Astrocyte (in vitro differentiated cells and primary cell): ENCODE measurements at regions not wholly inside any gene's neighbourhood (a gene's known extent, or its start where the extent isn't known, plus 50 kb on each side); places are given as distances from the start of the nearest gene placed in this dataset.

Experiments used
- EZH2 ChIP-seq: IDR thresholded peaks from 2 replicates; pipeline ENCODE4 v1.6.1; 2012; ENCODE audit warnings: mild to moderate bottlenecking, low read length, inconsistent platforms; ENCODE audit not compliant: insufficient read depth
- TF ChIP-seq, protein P1 (sequence below): IDR thresholded peaks from 2 replicates; pipeline ENCODE4 v1.5.1; 2011; ENCODE audit warnings: low read depth, mild to moderate bottlenecking, inconsistent platforms, low read length, moderate library complexity; ENCODE audit not compliant: insufficient read depth

DNA sequence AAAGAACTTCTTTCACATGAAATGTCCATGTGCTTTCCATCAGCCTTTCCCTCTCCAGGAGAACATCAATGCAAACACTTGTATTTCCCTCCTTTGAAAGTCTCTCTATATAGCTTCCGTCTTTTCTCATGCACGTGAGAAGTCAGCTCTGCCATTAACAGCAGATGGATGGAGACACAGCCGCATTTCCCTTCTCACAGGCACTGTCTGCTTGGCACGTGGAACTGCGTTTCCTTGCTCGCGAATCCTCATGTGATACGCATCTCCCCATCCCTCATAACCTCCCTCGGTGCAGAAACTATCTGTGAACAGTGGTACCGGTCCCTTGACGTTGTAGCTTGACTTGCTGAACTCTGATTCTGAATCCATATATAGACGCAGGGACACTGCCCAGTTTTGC is 717.0 kb upstream of the RBFOX1 start:
- TF ChIP-seq, protein P1, sequence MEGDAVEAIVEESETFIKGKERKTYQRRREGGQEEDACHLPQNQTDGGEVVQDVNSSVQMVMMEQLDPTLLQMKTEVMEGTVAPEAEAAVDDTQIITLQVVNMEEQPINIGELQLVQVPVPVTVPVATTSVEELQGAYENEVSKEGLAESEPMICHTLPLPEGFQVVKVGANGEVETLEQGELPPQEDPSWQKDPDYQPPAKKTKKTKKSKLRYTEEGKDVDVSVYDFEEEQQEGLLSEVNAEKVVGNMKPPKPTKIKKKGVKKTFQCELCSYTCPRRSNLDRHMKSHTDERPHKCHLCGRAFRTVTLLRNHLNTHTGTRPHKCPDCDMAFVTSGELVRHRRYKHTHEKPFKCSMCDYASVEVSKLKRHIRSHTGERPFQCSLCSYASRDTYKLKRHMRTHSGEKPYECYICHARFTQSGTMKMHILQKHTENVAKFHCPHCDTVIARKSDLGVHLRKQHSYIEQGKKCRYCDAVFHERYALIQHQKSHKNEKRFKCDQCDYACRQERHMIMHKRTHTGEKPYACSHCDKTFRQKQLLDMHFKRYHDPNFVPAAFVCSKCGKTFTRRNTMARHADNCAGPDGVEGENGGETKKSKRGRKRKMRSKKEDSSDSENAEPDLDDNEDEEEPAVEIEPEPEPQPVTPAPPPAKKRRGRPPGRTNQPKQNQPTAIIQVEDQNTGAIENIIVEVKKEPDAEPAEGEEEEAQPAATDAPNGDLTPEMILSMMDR, result no peak
- no peak for TF ChIP-seq EZH2
